Right lung (tissue), 2 donors: ENCODE measurements at regions not wholly inside any gene's neighbourhood (a gene's known extent, or its start where the extent isn't known, plus 50 kb on each side); places are given as distances from the start of the nearest gene placed in this dataset.

Experiments used
- DNase-seq, 2 donors: peaks; one replicate each; pipeline ENCODE4 v3.0.0-alpha.2; 2013

- DNase-seq = no peak
Measured at GRCh38 chr2:128530025-128530573, 211.4 kb upstream of the HS6ST1 start.

- no peak for DNase-seq
Measured at GRCh38 chr2:128531856-128532255, 213.2 kb upstream of the HS6ST1 start.

DNA sequence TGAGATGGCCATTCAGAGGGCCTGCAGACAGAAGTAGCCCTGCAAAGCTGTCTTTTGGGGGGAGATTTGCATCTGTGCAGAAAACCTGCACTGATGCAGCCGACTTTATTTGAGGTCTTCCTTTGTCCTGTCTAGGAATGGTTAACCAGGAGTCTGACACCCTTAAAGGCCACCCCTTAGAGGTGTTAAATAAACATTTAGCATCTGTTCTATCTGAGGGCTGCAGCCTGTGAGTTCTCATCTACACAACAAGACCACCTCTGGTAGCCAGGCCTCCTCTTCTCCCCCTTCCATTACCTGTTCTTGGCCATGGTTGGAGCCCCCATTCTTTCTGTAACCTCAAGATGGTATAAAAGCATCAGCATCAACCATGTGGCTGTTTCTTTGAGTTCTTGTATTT lies 214.4 kb upstream of the HS6ST1 start:
- no peak for DNase-seq

GRCh38 chr2:128534688-128535392 lies 216.2 kb upstream of the HS6ST1 start:
- DNase-seq = no peak

GRCh38 chr2:128535953-128536352 lies 217.3 kb upstream of the HS6ST1 start:
- no peak for DNase-seq

- no peak for DNase-seq
Measured at GRCh38 chr2:128536925-128537620, 218.4 kb upstream of the HS6ST1 start.

DNA sequence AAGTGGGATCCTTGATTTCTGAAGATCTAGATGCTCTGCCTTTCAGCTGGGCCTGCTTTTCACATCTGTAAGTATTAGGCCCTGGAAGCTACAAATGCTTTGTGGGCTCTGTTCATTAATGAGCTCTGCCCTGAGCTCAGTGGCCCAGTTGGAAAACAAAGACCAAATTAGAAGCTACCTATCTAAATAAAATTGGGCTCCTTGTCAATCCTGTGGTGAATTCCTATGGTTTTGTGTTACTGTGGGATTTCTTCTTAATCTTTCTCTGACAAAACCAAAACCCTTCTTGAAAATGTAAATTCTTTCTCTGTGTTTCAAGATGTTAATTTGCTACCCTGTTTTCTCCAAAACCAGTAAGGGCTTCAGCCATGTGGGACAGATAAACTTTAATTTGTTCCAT lies 219.0 kb upstream of the HS6ST1 start:
- no peak for DNase-seq

DNA sequence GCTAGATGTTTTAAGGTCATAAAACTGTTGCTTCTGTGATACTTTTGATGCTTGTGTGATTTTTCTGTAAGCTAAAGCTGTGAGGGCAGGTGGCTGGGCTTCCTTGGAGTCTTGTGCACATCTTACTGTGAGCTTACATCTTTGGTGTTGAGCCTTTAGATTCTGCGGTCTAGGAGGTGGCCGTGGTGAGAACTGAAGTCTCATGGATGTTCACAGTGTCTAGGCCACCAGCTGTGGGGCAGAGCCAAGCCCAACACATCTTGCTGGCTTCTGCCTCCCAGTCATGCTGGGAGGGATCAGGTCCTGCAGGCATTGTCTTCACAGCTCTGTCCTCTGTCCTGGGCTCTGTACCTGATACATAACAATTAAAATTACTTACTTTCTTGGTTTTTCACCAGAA lies 219.7 kb upstream of the HS6ST1 start:
- DNase-seq = no peak

DNA sequence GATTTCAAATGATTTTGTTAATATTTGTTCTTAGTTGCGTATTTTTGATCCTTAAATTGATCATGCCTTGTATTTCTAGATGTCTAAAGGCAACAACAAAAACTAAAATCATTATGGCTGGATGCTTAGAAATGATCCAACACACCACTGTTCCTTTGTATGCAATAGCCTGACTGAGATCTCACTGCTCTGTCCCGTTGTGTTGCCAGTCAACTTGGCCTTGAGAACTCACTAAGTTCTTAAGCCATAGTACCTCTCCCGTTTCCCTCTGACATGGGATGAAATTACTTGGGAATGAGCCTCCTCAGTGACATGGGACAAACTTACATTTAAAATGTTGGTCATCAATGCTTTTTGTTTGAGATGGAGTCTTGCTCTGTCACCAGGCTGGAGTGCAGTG lies 222.0 kb upstream of the HS6ST1 start:
- DNase-seq = no peak

DNA sequence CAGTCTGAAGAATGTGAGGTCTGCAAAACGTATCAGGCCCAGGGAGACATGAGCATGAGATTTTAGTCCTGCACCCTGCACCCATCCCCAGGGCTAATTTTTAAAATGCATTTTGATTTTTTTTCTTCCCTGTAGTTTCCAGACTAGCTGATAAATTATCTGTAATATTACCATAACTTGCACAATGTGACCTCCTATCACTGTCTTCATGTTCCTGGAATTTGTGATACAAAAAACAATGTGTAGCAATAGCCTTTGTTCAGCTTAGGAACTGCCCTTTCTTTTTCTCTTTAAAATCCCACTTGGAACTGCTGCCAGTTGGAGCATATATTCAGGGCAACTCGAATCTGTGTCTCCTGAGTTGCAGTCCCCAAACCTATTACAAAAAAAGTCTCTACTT lies 222.8 kb upstream of the HS6ST1 start:
- no peak for DNase-seq

GRCh38 chr2:128543036-128543435 lies 224.4 kb upstream of the HS6ST1 start:
- DNase-seq = no peak

DNA sequence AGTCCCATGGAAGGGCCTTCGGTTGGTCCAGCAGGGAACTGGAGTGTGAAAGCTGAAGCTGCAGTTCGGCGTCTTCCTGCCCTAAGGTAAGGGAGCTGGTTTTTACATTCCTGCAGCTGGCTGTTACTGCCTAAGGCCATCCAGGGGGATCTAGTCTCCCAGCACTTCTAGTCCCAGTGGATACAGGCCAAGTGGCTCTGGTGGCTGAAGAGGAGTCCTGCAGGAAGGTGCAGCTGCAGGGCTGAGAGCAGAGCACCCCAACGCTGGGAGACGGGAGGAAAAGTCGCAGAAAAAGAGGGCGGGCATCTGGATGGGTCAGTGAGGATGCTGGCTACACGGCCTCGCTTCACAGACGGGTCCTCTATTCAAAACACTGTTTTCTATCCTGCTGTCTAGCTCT lies 225.0 kb upstream of the HS6ST1 start:
- no peak for DNase-seq

- DNase-seq = no peak
Measured at GRCh38 chr2:128544321-128545037, 225.8 kb upstream of the HS6ST1 start.

DNA sequence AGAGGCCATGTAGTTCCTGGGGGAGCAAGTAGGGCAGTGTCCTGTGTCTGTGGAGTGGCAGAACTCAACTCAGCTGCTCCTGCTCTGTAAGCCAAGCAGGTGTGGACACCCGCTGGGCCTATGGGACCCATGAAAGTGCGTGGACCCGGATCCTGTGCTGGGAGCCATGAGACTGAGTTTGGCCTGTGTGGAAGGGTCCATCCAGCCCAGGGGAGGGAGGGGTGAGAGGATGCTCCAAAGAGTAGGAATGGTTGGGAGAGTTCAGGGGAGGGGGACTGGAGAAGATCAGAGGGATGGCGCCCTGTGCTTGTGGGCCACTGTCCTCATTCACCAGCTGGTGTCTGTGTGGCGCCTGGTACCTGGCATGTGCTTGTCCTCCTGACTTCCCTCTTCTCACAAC lies 226.4 kb upstream of the HS6ST1 start:
- no peak for DNase-seq

- DNase-seq = no peak
Measured at GRCh38 chr2:128545829-128546228, 227.2 kb upstream of the HS6ST1 start.

DNA sequence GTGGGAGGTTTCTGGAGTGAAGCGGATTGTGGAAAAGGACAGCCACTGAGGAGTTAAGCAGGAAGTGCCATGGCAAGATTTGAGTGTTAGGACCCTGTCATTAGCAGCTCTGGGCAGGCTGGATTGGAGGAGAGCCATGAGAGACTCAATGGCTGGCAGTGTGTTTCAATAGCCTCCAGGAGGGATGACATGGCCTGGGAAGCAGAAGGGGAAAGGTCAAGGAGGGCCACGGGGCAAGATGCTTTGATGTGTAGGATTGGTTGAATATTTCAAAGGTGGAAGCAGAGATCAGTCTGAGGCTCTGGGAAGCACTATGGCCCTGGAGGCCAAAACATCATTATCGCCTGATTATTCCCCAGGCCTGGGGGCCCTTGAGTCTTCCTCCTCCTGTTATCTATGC lies 229.0 kb upstream of the HS6ST1 start:
- DNase-seq = no peak

DNA sequence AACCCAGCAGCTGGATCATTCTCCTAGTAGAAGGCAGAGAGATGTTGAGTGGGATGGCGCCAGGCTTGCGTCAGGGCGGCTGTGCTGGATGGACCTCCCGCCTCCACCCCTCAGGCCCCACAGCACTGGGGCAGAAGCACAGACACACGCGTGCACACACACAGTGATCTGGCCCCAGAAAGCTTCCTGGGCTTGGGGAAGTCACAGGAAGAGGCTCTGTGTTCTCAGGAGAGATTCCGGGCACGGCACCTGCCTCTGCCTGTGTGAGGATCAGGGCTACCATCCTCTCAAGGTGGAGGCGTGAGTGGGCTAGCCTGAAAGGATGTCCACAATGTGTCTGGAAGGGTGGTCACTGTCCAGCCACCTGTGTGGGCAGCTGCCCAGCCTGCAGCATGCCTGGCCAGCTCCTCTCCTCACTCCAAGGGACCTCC lies 229.8 kb upstream of the HS6ST1 start:
- DNase-seq = no peak

- DNase-seq = no peak
Measured at GRCh38 chr2:128549094-128549493, 230.4 kb upstream of the HS6ST1 start.

DNA sequence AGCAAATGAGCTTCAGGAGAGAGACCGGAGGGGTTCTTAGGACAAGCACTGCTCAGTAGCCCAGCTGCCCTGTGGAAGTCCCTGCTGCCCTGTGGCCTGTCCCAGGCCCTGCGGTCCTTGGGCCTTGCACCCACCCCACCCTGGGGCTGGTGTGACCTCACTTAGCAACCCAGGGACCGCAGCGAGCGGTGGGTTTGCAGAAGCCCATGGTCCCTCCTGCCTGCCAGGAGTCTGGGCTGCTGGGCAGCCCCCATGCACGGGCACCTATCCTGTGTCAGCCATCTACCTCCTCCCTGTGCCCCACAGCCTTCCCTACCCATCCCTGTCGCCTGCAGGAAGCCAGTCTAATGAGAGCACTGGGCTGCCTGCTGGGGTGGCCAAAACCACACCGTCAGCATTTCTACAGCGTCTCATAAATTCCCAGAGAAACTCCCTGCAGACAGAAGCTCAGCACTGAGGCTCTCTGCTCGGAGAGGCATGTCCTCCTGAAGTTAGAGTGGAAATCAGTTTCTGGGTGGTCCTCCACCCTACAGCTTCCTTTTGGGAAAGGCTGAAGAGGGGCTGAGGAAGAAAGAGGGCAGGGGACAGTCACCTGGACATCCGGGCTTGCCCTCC lies 231.1 kb upstream of the HS6ST1 start:
- DNase-seq = peak; percentile 6 to 27

DNA sequence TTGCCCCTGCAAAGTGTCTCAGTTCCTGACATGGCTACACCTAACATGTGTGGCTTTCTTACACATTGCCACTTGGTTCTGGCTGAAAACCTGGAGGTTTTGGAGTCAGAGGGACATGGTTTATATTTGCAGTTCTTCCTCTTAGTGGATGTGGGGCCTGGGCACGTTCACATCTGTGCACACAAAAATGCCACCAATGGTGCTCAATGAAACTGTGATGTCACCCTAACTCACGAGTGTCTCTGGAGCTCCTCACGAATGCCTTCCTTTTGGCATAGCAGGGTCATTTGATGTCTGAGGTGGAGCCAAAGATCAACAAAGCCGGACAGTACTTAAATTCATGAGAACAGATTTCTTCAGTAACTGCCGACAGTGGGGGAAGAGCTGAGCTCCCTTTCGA lies 231.7 kb upstream of the HS6ST1 start:
- DNase-seq = no peak

DNA sequence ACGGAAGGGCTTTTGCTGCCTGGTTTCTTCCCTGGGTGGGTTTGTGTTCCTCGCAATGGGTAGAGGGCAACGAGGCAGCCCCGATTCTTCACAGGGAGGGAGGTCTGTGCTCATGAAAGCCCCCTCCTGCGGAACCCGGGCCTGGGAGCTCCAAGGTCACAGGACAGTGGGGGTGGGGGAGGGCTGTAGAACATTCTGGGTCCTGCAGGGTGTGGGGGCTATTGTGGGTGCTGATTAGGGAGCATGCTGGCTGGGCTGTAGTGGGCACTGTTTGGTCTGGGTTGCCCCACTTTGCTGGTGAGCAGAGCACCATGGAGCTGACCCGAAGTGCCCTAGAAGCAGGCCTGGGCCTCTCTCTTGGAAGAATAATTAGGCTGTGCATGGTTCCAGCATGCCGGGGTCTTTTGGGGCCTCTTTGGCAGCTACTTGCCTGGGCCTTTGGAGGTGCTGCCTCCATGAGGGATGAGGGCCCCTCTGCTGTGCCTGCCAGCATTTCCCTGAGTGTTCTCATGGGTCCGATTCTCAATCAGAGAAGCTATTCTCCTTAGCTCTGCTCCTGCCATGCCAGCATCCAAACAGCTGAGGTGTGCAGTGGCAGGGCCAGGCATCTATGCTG lies 232.2 kb upstream of the HS6ST1 start:
- DNase-seq = no peak

GRCh38 chr2:128551435-128551834 lies 232.8 kb upstream of the HS6ST1 start:
- no peak for DNase-seq
